Hepatocyte (in vitro differentiated cells): ENCODE measurements at regions not wholly inside any gene's neighbourhood (a gene's known extent, or its start where the extent isn't known, plus 50 kb on each side); places are given as distances from the start of the nearest gene placed in this dataset.

Source experiments
- DNase-seq: peaks from one replicate; pipeline ENCODE4 v3.0.0-alpha.2; 2016; ENCODE audit warnings: low spot score
- H2AFZ ChIP-seq: fragments of 200-600 bp; sonication (generic); 2 replicates; pipeline ENCODE4 v1.6.0; 2016; ENCODE audit warnings: antibody characterized with exemption, mild to moderate bottlenecking
- H3K27ac ChIP-seq: fragments of 200-600 bp; sonication (generic); 2 replicates; pipeline ENCODE4 v1.5.1; 2016; ENCODE audit warnings: mild to moderate bottlenecking
- H3K27me3 ChIP-seq: fragments of 200-600 bp; sonication (generic); 2 replicates; pipeline ENCODE4 v1.6.1; 2016
- H3K36me3 ChIP-seq: fragments of 200-600 bp; sonication (generic); replicated peaks from 2 replicates; pipeline ENCODE4 v1.5.1; 2016; ENCODE audit warnings: low read depth; ENCODE audit not compliant: insufficient read depth
- H3K4me1 ChIP-seq: fragments of 200-600 bp; sonication (generic); 2 replicates; pipeline ENCODE4 v1.5.1; 2016; ENCODE audit warnings: mild to moderate bottlenecking, moderate library complexity; ENCODE audit not compliant: insufficient read depth
- H3K4me2 ChIP-seq: fragments of 200-600 bp; sonication (generic); 2 replicates; pipeline ENCODE4 v1.6.0; 2016
- H3K4me3 ChIP-seq: fragments of 200-600 bp; sonication (generic); 2 replicates; pipeline ENCODE4 v1.5.1; 2016; ENCODE audit warnings: mild to moderate bottlenecking
- H3K79me2 ChIP-seq: fragments of 200-600 bp; sonication (generic); 2 replicates; pipeline ENCODE4 v1.6.0; 2017; ENCODE audit warnings: mild to moderate bottlenecking
- H3K9me2 ChIP-seq: fragments of 200-600 bp; sonication (generic); replicated peaks from 2 replicates; pipeline ENCODE4 v1.6.0; 2017; ENCODE audit warnings: mild to moderate bottlenecking; ENCODE audit not compliant: insufficient read depth
- H3K9me3 ChIP-seq: fragments of 200-600 bp; sonication (generic); 2 replicates; pipeline ENCODE4 v1.5.1; 2016; ENCODE audit warnings: low read depth, mild to moderate bottlenecking
- H4K20me1 ChIP-seq: fragments of 200-600 bp; sonication (generic); 2 replicates; pipeline ENCODE4 v1.6.0; 2016; ENCODE audit warnings: mild to moderate bottlenecking; ENCODE audit not compliant: insufficient read depth, poor library complexity, severe bottlenecking
- CTCF ChIP-seq: fragments of 200-600 bp; sonication (generic); IDR thresholded peaks from 2 replicates; pipeline ENCODE4 v1.5.1; 2016; ENCODE audit warnings: antibody characterized with exemption, mild to moderate bottlenecking; ENCODE audit not compliant: poor library complexity
- EZH2 ChIP-seq: fragments of 200-600 bp; sonication (generic); IDR thresholded peaks from 2 replicates; pipeline ENCODE4 v1.6.1; 2016; ENCODE audit warnings: antibody characterized with exemption, mild to moderate bottlenecking, borderline replicate concordance
- EZH2phosphoT487 ChIP-seq: fragments of 200-600 bp; sonication (generic); IDR thresholded peaks from one replicate; pipeline ENCODE4 v1.6.1; 2018; ENCODE audit warnings: antibody characterized with exemption, mild to moderate bottlenecking, low read depth, moderate library complexity; ENCODE audit not compliant: unreplicated experiment, severe bottlenecking
- WGBS: methylation state at CpG from one replicate; pipeline ENCODE4 v1.1.6; 2016; ENCODE audit warnings: low lambda C conversion rate; ENCODE audit errors: missing lambda C conversion rate; 5-methylcytosine and 5-hydroxymethylcytosine counted together

- Histone ChIP-seq H3K79me2 (no peaks in the 10 kb centered on the region), H3K36me3 (no peaks in the 10 kb centered on the region), H4K20me1 (no peaks in the 10 kb centered on the region), H2AFZ (no peak overlapping the region), H3K4me2 (no peak overlapping the region), H3K4me3 (no peak overlapping the region), H3K4me1 (no peaks in the 10 kb centered on the region), H3K27me3 (no peaks in the 10 kb centered on the region), H3K9me2 (no peaks in the 10 kb centered on the region), H3K9me3 (no peaks in the 10 kb centered on the region), H3K27ac (no peak overlapping the region)
- no peak for TF ChIP-seq EZH2
- no peak for TF ChIP-seq EZH2phosphoT487
- no peak for TF ChIP-seq CTCF
- 83% methylated on average over 4 of the region's 4 CpGs for WGBS
- no peak for DNase-seq
Measured at GRCh38 chr2:105959357-105959756, 214.6 kb downstream of the NCK2 start.

- H3K36me3 ChIP-seq, result no peaks in the 10 kb centered on the region
- TF ChIP-seq EZH2phosphoT487, result no peak
- TF ChIP-seq EZH2, result no peak
- no peak for TF ChIP-seq CTCF
- no peak overlapping the region for H3K27ac ChIP-seq
- H3K4me1 ChIP-seq, result no peaks in the 10 kb centered on the region
- H4K20me1 ChIP-seq, result no peaks in the 10 kb centered on the region
- H3K4me3 ChIP-seq, result no peak overlapping the region
- no peaks in the 10 kb centered on the region for H3K9me2 ChIP-seq
- no peaks in the 10 kb centered on the region for H3K27me3 ChIP-seq
- WGBS, result 81% methylated on average over 3 of the region's 3 CpGs
- H2AFZ ChIP-seq, result no peak overlapping the region
- H3K4me2 ChIP-seq, result no peak overlapping the region
- H3K9me3 ChIP-seq, result no peaks in the 10 kb centered on the region
- no peak for DNase-seq
- no peaks in the 10 kb centered on the region for H3K79me2 ChIP-seq
Measured at GRCh38 chr2:105954891-105955290, 210.2 kb downstream of the NCK2 start.

GRCh38 chr2:105953942-105954341 lies 209.2 kb downstream of the NCK2 start:
- no peaks in the 10 kb centered on the region for H3K36me3 ChIP-seq
- H3K9me2 ChIP-seq, result no peaks in the 10 kb centered on the region
- no peak for TF ChIP-seq EZH2
- TF ChIP-seq CTCF, result no peak
- no peak for TF ChIP-seq EZH2phosphoT487
- no peaks in the 10 kb centered on the region for H4K20me1 ChIP-seq
- no peaks in the 10 kb centered on the region for H3K9me3 ChIP-seq
- H3K27me3 ChIP-seq, result no peaks in the 10 kb centered on the region
- no peaks in the 10 kb centered on the region for H3K79me2 ChIP-seq
- H3K4me1 ChIP-seq, result no peaks in the 10 kb centered on the region
- 89% methylated on average over 4 of the region's 4 CpGs for WGBS
- no peak for DNase-seq
- H3K4me3 ChIP-seq, result no peak overlapping the region
- H3K27ac ChIP-seq, result no peak overlapping the region
- no peak overlapping the region for H3K4me2 ChIP-seq
- H2AFZ ChIP-seq, result no peak overlapping the region

- Histone ChIP-seq H3K79me2 (no peaks in the 10 kb centered on the region), H3K9me2 (no peaks in the 10 kb centered on the region), H3K4me3 (no peak overlapping the region), H3K27ac (no peak overlapping the region), H4K20me1 (no peaks in the 10 kb centered on the region), H3K4me2 (no peak overlapping the region), H2AFZ (no peak overlapping the region), H3K4me1 (no peaks in the 10 kb centered on the region), H3K36me3 (no peaks in the 10 kb centered on the region), H3K9me3 (no peaks in the 10 kb centered on the region), H3K27me3 (no peaks in the 10 kb centered on the region)
- TF ChIP-seq EZH2, result no peak
- TF ChIP-seq CTCF, result no peak
- no peak for TF ChIP-seq EZH2phosphoT487
- 75% methylated on average over 1 of the region's 1 CpG for WGBS
- no peak for DNase-seq
Measured at GRCh38 chr2:105952131-105952530, 207.4 kb downstream of the NCK2 start.
